Right lung (tissue), 2 donors: ENCODE measurements at regions not wholly inside any gene's neighbourhood (a gene's known extent, or its start where the extent isn't known, plus 50 kb on each side); places are given as distances from the start of the nearest gene placed in this dataset.

Experiments used
- DNase-seq, 2 donors: peaks; one replicate each; pipeline ENCODE4 v3.0.0-alpha.2; 2013

GRCh38 chr2:6518361-6518760 is 347.3 kb downstream of the CMPK2 start:
- DNase-seq = no peak

GRCh38 chr2:6523476-6523875 is 342.2 kb downstream of the CMPK2 start:
- DNase-seq = no peak

DNA sequence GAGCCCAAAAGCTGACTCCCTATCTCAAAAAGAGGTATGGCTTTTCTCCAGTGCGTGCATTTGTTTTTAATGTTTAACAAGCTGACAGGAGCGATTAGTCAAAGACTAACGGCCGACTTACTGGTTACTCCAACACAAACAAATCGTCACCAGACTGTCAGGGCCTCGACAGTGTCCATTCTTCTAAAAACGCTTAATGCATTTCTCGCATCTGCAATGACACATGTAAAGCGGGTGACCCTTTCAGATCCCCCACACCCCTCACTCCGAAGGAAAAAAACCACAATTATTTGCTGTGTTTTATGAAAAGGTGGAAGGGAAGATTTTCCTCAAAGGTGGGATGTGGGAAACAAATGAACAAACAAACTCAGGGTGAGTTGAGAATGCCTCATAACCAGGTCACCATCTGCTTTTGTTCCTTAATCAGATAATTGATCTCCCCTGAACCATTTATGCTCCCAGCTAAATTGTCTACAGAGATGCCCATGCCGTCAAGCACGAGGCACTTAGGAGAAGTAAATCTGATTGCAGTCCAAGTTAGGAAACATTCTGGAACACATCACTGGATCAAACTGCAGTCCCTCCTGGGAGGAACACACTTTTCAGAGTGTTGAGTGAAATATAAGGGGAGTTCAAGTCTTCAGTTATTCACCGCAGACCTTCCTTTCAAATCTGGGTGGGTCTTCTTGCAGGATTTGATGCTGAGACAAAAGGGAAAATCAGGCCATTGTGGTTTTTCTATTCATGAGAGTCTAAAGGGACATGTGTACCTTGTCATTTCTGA is 340.8 kb downstream of the CMPK2 start:
- DNase-seq = no peak

- DNase-seq = no peak
Measured at GRCh38 chr2:6525475-6525964, 340.2 kb downstream of the CMPK2 start.

- DNase-seq = peak in 1 of 2 donors; percentile 13
Measured at GRCh38 chr2:6526093-6526824, 339.4 kb downstream of the CMPK2 start.

GRCh38 chr2:6531304-6531703 is 334.4 kb downstream of the CMPK2 start:
- DNase-seq = no peak

GRCh38 chr2:6535572-6535971 is 330.1 kb downstream of the CMPK2 start:
- no peak for DNase-seq

DNA sequence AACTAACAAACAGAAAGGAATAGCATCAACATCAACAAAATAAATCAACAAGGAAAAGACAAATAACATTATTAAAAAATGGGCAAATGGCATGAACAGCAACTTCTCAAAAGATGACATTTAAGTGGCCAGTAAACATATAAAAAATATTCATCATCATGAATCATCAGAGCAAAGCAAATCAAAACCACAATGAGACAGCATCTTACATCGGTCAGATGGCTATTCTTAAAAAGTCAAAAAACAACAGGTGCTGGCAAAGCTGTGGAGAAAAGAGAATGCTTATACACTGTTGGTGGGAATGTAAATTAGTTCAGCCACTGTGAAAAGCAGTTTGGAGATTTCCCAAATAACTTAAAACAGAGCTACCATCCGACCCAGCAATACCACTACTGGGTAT is 327.1 kb downstream of the CMPK2 start:
- no peak for DNase-seq

DNA sequence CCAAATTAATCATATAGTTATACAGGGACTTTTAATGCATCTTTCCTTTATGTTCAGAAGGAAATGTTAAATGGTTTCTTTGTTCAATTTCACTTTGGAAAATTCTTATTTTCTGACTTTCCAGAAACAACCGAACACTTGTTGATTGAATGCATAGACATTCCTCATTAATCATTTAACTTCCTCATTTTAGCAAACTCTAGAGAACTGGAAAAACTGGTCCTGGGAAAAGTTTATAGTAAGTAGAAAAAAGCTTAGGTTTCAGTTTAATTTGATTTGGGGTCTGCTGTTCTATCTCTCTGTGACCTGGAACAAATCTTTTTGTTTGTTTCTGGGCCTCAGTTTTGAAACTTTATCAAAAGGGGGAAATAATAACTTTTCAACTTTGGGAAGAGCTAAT is 320.4 kb downstream of the CMPK2 start:
- DNase-seq = peak in 1 of 2 donors; percentile 32

- DNase-seq = no peak
Measured at GRCh38 chr2:6545795-6546194, 319.9 kb downstream of the CMPK2 start.

DNA sequence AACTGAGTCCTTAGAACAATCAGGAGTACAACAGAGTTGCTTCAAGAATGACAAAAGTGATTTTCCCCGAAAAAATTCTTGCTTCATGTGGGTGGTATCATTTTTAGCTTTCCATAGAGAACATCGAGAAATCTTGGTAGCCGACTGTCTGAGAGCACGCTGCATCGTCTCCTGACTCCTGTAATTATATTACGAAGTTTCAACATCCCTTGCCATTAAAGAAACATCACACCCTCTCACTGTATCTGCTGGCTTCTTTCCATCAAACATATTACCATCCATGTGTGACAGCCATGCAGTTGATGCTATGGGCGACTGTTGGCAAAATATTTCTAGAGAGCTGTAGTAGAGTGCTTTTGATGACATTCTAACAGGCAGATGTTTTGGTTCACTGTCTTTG is 311.2 kb downstream of the CMPK2 start:
- no peak for DNase-seq

DNA sequence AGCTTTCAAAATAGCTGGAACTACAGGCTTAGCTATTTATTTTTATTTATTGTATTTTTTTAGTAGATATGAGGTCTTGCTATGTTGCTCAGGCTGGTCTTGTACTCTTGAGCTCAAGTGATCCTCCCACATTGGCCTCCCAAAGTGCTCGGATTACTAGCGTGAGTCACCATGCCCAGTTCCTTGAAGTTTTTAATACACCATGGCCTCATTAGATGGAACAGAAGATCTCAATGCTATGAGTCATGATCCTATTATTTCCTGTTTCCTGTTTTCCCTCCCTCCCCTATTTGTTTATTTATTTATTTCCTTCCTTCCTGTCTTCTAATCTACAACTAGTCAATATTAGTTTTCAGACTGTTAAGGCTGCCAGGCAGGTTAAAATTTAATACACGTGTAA is 309.0 kb downstream of the CMPK2 start:
- DNase-seq = no peak

- DNase-seq = no peak
Measured at GRCh38 chr2:6557737-6558136, 308.0 kb downstream of the CMPK2 start.

DNA sequence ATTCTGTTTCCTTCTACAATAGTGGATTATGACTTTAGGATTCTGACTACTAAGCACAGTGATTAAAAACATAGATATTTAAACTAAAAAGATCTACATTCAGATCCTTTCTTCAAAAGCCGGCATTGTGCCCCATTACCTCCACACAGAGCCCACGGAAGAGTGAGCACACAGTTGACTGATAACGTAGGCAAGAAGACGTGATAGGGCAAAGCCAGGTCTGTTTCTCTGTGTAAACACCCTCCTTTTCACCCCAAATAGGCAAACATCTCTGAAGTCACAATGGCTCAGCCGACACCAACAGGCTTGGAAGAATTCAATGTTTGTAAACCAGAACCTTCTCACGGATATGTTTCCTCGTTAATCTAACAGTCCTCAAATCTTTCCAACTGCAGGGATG is 302.9 kb downstream of the CMPK2 start:
- no peak for DNase-seq

- no peak for DNase-seq
Measured at GRCh38 chr2:6564326-6564725, 301.4 kb downstream of the CMPK2 start.

GRCh38 chr2:6574121-6574520 is 291.6 kb downstream of the CMPK2 start:
- DNase-seq = no peak

GRCh38 chr2:6576302-6576701 is 289.4 kb downstream of the CMPK2 start:
- no peak for DNase-seq

- no peak for DNase-seq
Measured at GRCh38 chr2:6577960-6578359, 287.7 kb downstream of the CMPK2 start.

- no peak for DNase-seq
Measured at GRCh38 chr2:6578416-6578815, 287.3 kb downstream of the CMPK2 start.

DNA sequence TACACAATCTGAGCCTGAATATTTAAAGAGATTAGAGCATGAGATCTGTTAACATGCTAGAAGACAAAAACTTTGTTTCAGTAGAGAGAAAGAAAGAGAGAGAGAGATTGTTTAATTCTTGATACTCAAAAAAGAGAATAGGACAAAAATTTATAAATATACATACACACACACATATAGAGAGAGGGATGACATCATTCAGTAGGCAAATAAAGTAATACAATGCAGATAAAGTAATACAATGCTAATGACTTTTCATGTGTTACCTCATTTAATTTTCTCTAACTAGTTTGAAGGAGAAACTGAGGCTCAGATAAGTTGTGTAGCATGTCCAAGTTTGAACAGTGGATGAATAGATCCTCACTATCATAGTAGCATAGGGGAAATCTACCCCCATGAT is 286.4 kb downstream of the CMPK2 start:
- DNase-seq = no peak

DNA sequence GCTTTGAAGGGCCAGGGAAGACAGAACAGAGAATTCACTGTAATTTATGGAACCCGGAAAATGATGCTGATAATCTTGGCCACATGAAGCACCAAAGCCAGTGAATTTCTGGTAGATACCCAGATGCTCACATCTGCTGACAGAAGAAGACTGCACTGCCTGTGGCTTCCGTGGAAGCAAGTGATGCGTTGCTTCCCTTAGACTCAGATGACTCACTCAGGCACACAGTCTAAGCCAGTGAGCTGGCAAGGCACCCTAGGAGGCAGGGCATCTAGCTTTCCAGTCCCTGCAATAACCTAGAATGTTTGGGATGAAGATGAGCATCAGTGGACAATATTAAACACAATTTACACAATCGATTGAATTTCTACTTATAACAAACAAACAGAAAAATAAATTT is 284.7 kb downstream of the CMPK2 start:
- no peak for DNase-seq

DNA sequence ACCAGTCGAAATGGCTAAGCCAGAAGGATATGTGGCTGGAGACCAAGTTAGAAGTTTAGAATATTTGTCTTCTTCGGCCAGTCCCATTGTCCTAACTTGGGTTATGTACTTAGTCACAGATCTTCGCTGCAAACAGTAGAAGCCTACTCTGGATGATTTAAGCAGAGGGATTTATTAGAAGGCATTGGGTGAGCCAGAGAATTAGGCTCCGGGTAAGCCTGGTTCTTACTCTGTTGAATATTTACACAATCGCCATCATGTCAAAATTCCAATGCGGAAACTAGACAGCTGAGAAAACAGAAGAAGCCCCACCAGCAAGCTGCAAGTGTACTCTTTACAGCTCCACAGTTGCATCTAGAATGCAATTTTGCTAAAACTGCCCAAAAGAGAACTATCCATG is 276.6 kb downstream of the CMPK2 start:
- DNase-seq = no peak

- DNase-seq = no peak
Measured at GRCh38 chr2:6590442-6590841, 275.3 kb downstream of the CMPK2 start.
